Heart left ventricle (tissue), 16 donors: ENCODE measurements at regions not wholly inside any gene's neighbourhood (a gene's known extent, or its start where the extent isn't known, plus 50 kb on each side); places are given as distances from the start of the nearest gene placed in this dataset.
"Not testable (repeated sequence)": the region's sequence is repeated elsewhere in the genome, so short reads cannot be mapped to it uniquely, and the experiment has no call there.

Experiments used
- ATAC-seq, 4 donors: fragments of 200-7000 bp; cut with Tn5 transposase; one replicate each; pipeline ENCODE4 v1.9.1; 2020 to 2022; ENCODE audit warnings: moderate library complexity in 4 of 4, mild to moderate bottlenecking in 3 of 4, moderate number of reproducible peaks in 1 of 4
- DNase-seq, 5 donors: peaks; one replicate each; pipeline ENCODE4 v3.0.0-alpha.2; 2020
- H3K27ac ChIP-seq, 12 donors: fragments of 200-600 bp; sonication (generic) in 4 of 12; one replicate each; pipeline versions ENCODE4 v1.5.0 to v1.8.0; 2016 to 2022; ENCODE audit warnings: mild to moderate bottlenecking in 2 of 12
- H3K27me3 ChIP-seq, 9 donors: fragments of 200-600 bp; sonication (generic) in 2 of 9; one replicate each; pipeline versions ENCODE4 v1.5.1 to v1.8.0; 2016 to 2022; ENCODE audit warnings: mild to moderate bottlenecking in 3 of 9
- H3K36me3 ChIP-seq, 9 donors: fragments of 200-600 bp; sonication (generic) in 2 of 9; one replicate each; pipeline versions ENCODE4 v1.5.0 to v1.8.0; 2018 to 2022; ENCODE audit warnings: mild to moderate bottlenecking in 2 of 9
- H3K4me1 ChIP-seq, 12 donors: fragments of 200-600 bp; sonication (generic) in 4 of 12; one replicate each; pipeline versions ENCODE4 v1.5.0 to v1.8.0; 2016 to 2022; ENCODE audit warnings: mild to moderate bottlenecking in 3 of 12
- H3K4me3 ChIP-seq, 12 donors: fragments of 200-600 bp; sonication (generic) in 4 of 12; one replicate each; pipeline versions ENCODE4 v1.5.0 to v1.8.0; 2017 to 2022; ENCODE audit warnings: mild to moderate bottlenecking in 9 of 12, moderate library complexity in 4 of 12
- H3K9me3 ChIP-seq, 12 donors: fragments of 200-600 bp; sonication (generic) in 4 of 12; one replicate each; pipeline versions ENCODE4 v1.5.0 to v1.8.0; 2016 to 2022; ENCODE audit warnings: mild to moderate bottlenecking in 1 of 12
- CTCF ChIP-seq, 12 donors: fragments of 200-600 bp; sonication (generic) in 4 of 12; IDR thresholded peaks; one replicate each; pipeline versions ENCODE4 v1.5.0 to v1.8.0; 2018 to 2022; ENCODE audit warnings: antibody characterized with exemption in 12 of 12, mild to moderate bottlenecking in 5 of 12
- POLR2A ChIP-seq, 2 donors: fragments of 450-650 bp; IDR thresholded peaks; one replicate each; pipeline ENCODE4 v1.6.1; 2017; ENCODE audit warnings: antibody characterized with exemption in 2 of 2, mild to moderate bottlenecking in 2 of 2, moderate library complexity in 2 of 2
- WGBS, 4 donors: extraction: QIAGEN DNeasy Blood & Tissue Kit in 2 of 4; methylation state at CpG; one replicate each; pipeline versions ENCODE4 v1.1.5 to v1.1.7; 2013 to 2018; 5-methylcytosine and 5-hydroxymethylcytosine counted together
- intact Hi-C, 10 donors: fragments of 100-400 bp; cut with DNase I; formaldehyde crosslinking; loops; one replicate each; pipeline versions ENCODE4 v1.11.1 to v1.14.2; 2022
- donor health status: ischemic (EF 13 %, LVEDD 7.1; RV severe dilation, severe dysfunction).
- donor health status: healthy with polysubstance abuse.
- donor health status: DM: no; HTN: yes; CAD: no.
- donor health status: DM: no; HTN: no; CAD: no.
- donor health status: ischemic (EF 25% LVEDD 6.9; RV normal size, moderate dysfunction).
- donor health status: ischemic (EF 25% LVEDD 5.7; RV mildly dilated, moderate dysfunction).
- donor health status: healthy.
- donor health status: DM: yes; HTN: yes; CAD: no.
- donor health status: ischemic (EF 35%, LVEDD 5.7; RV mildly dilated, moderate dysfunction).
- donor health status: nonischemic (EF 11% LVEDD 7.7; RV severe dilation, severe dysfunction).
- donor health status: DM: yes; HTN: yes; CAD: no.
- donor health status: PGD.
- donor health status: ischemic (EF 29% LVEDD 5.4; RV normal size, mild dysfunction).
- donor health status: nonischemic (EF 23%, LVEDD 6.1; RV moderate dilation, normal function).

GRCh38 chr3:31203960-31204795 lies 309.7 kb upstream of the GADL1 start:
- intact Hi-C loops = no loop called here
- WGBS, 4 donors = 85 to 89% (median 87%) methylated on average over 5 of the region's 5 CpGs
- Histone ChIP-seq H3K36me3 (no peaks in the 10 kb centered on the region), H3K27me3 (no peaks in the 10 kb centered on the region), H3K27ac (no peak overlapping the region), H3K4me1 (no peaks in the 10 kb centered on the region), H3K4me3 (no peak overlapping the region), H3K9me3 (peaks cover 0 to 3% (median 0%) of the 10 kb centered on the region in 12 donors)
- ATAC-seq (no peak), DNase-seq (no peak)
- TF ChIP-seq POLR2A (IDR thresholded peaks at IDR 0.05) (no peak), CTCF (IDR thresholded peaks at IDR 0.05) (no peak)

GRCh38 chr3:31204796-31205056 lies 310.3 kb upstream of the GADL1 start:
- intact Hi-C loops, DNase-seq, H3K36me3 ChIP-seq, H3K27me3 ChIP-seq, H3K4me3 ChIP-seq, H3K9me3 ChIP-seq, ATAC-seq, H3K4me1 ChIP-seq: not testable (repeated sequence)
- WGBS, 4 donors = 82 to 98% (median 95%) methylated on average over 4 of the region's 4 CpGs
- peak overlapping the region in 1 of 12 donors; percentile 9 for H3K27ac ChIP-seq

GRCh38 chr3:31210068-31210645 lies 315.7 kb upstream of the GADL1 start:
- TF ChIP-seq POLR2A (IDR thresholded peaks at IDR 0.05) (no peak), CTCF (IDR thresholded peaks at IDR 0.05) (no peak)
- peaks cover 0 to 10% (median 0%) of the 10 kb centered on the region in 12 donors for H3K4me1 ChIP-seq
- peaks cover 0 to 3% (median 0%) of the 10 kb centered on the region in 12 donors for H3K9me3 ChIP-seq
- ATAC-seq (no peak), DNase-seq (no peak)
- WGBS, 4 donors = 76 to 86% (median 84%) methylated on average over 5 of the region's 5 CpGs
- no peaks in the 10 kb centered on the region for H3K27me3 ChIP-seq
- no peak overlapping the region for H3K4me3 ChIP-seq
- intact Hi-C loops = no loop called here
- H3K27ac ChIP-seq = no peak overlapping the region
- H3K36me3 ChIP-seq = no peaks in the 10 kb centered on the region

- TF ChIP-seq CTCF (IDR thresholded peaks at IDR 0.05) (no peak), POLR2A (IDR thresholded peaks at IDR 0.05) (no peak)
- 71 to 78% (median 77%) methylated on average over 7 of the region's 7 CpGs for WGBS, 4 donors
- intact Hi-C loops = no loop called here
Observed at GRCh38 chr3:31213869-31214486, 318.7 kb upstream of the STT3B start.

More at GRCh38 chr3:31213869-31214486, 318.7 kb upstream of the STT3B start:
- Histone ChIP-seq H3K4me1 (peaks cover 0 to 15% (median 0%) of the 10 kb centered on the region in 12 donors), H3K27ac (no peak overlapping the region), H3K27me3 (no peaks in the 10 kb centered on the region), H3K4me3 (no peak overlapping the region), H3K9me3 (no peaks in the 10 kb centered on the region), H3K36me3 (no peaks in the 10 kb centered on the region)
- no peak for ATAC-seq
- DNase-seq = no peak
